ENCODE measurements at regions not wholly inside any gene's neighbourhood (a gene's known extent, or its start where the extent isn't known, plus 50 kb on each side); places are given as distances from the start of the nearest gene placed in this dataset.

DNA sequence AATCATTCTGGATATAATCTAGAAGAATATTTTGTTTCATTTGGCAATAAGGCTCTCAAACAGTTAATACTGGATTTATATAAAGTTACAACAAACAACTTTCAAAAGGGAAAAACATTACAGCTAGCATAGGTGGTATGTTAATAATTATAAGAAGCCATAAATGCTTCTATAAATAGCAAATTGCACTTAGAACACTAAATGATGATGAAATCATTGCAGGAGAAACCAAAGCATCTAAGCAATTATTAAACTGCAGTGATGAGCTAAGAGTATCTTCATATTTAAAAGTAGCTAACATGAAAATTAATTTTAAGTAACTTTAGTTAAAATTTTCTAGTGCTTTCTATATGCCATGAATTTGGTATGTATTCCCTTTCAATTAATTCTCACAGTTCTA lies 189.5 kb downstream of the CENPC start:
- Histone ChIP-seq H3K9ac (ENCODE audit: insufficient read depth, low read depth, low read length) (no peak overlapping the region), H2AFZ (ENCODE audit: low read length) (no peak overlapping the region), H3K36me3 (replicated peaks in 1 of 2; ENCODE audit: control insufficient read depth in 1 of 2, insufficient read depth in 2 of 2, low read length in 2 of 2) (no peaks in the 10 kb centered on the region), H3K4me1 (ENCODE audit: insufficient read depth, low read length) (no peaks in the 10 kb centered on the region), H3K9me3 (ENCODE audit: low read length) (no peaks in the 10 kb centered on the region), H4K20me1 (ENCODE audit: insufficient read depth, low read length) (no peaks in the 10 kb centered on the region), H3K27me3 (ENCODE audit: control insufficient read depth in 1 of 2, insufficient read depth in 2 of 2, low read length in 2 of 2) (no peaks in the 10 kb centered on the region), H3K27ac (ENCODE audit: extremely low read length, insufficient read depth, low read length) (no peak overlapping the region), H3K4me3 (replicated peaks in 1 of 3; ENCODE audit: insufficient read depth in 1 of 3, low read depth in 2 of 3, low read length in 3 of 3) (no peak overlapping the region), H3K4me2 (ENCODE audit: low read depth, low read length) (no peak overlapping the region), H3K79me2 (ENCODE audit: insufficient read depth, low read length) (no peaks in the 10 kb centered on the region)
- TF ChIP-seq KLF16 (CRISPR knock-in tag; IDR thresholded peaks at IDR 0.05) (no peak), ATF7 (IDR thresholded peaks at IDR 0.05) (peak; percentile 20; the same call in 1 of the 2 replicates), ATF7 (CRISPR knock-in tag; IDR thresholded peaks at IDR 0.05) (no peak)
- no peak for ATAC-seq
- no peak for FAIRE-seq
- POLR2A ChIA-PET: no interaction called here
- in situ Hi-C loops (cut with HindIII; ENCODE audit: extremely low pct_ligation_motif_present, low pct_unique_long_range_greater_than_20kb) (no loop called here), intact Hi-C loops (cut with micrococcal nuclease; ENCODE audit: unreplicated experiment) (no loop called here)
- no TSS peak for BruUV-seq (replicated peaks)
- CTCF ChIA-PET (ENCODE audit: low intra/inter-chr PET ratio, low total read pairs): no interaction called here
- no peak for DNase-seq (ENCODE audit: low spot score)

- no peak overlapping the region for H2AFZ ChIP-seq (ENCODE audit: low read length)
- no peaks in the 10 kb centered on the region for H3K9me3 ChIP-seq (ENCODE audit: low read length)
- ATAC-seq (no peak), DNase-seq (ENCODE audit: low spot score) (no peak), FAIRE-seq (no peak)
- intact Hi-C loops (cut with micrococcal nuclease; ENCODE audit: unreplicated experiment): no loop called here
- no peak overlapping the region for H3K27ac ChIP-seq (ENCODE audit: extremely low read length, insufficient read depth, low read length)
- in situ Hi-C loops (cut with HindIII; ENCODE audit: extremely low pct_ligation_motif_present, low pct_unique_long_range_greater_than_20kb): no loop called here
- no peaks in the 10 kb centered on the region for H4K20me1 ChIP-seq (ENCODE audit: insufficient read depth, low read length)
- POLR2A ChIA-PET: no interaction called here
- no peaks in the 10 kb centered on the region for H3K36me3 ChIP-seq (replicated peaks in 1 of 2; ENCODE audit: control insufficient read depth in 1 of 2, insufficient read depth in 2 of 2, low read length in 2 of 2)
- no peaks in the 10 kb centered on the region for H3K4me1 ChIP-seq (ENCODE audit: insufficient read depth, low read length)
- BruUV-seq (replicated peaks): no TSS peak
- CTCF ChIA-PET (ENCODE audit: low intra/inter-chr PET ratio, low total read pairs): no interaction called here
- no peaks in the 10 kb centered on the region for H3K27me3 ChIP-seq (ENCODE audit: control insufficient read depth in 1 of 2, insufficient read depth in 2 of 2, low read length in 2 of 2)
- TF ChIP-seq MAFK (conservative IDR thresholded peaks at IDR 0.05 in 1 of 2, IDR thresholded peaks at IDR 0.05 in 1 of 2; ENCODE audit: low read length in 2 of 2) (peak; percentile 61 to 73; a peak in 3 of 4 replicates), ZNF333 (CRISPR knock-in tag; IDR thresholded peaks at IDR 0.05; ENCODE audit: borderline replicate concordance) (no peak), ZNF484 (CRISPR knock-in tag; IDR thresholded peaks at IDR 0.05; ENCODE audit: borderline replicate concordance, low read depth) (no peak), GPN1 (CRISPR knock-in tag; IDR thresholded peaks at IDR 0.05; ENCODE audit: borderline replicate concordance) (no peak), KAT2B (IDR thresholded peaks at IDR 0.05; ENCODE audit: borderline replicate concordance, low read depth, low read length) (no peak), ZNF382 (CRISPR knock-in tag; IDR thresholded peaks at IDR 0.05; ENCODE audit: borderline replicate concordance) (no peak), MAFF (IDR thresholded peaks at IDR 0.05; ENCODE audit: low read depth, low read length) (peak; percentile 74)
- H3K9ac ChIP-seq (ENCODE audit: insufficient read depth, low read depth, low read length): no peak overlapping the region
- no peaks in the 10 kb centered on the region for H3K79me2 ChIP-seq (ENCODE audit: insufficient read depth, low read length)
- H3K4me2 ChIP-seq (ENCODE audit: low read depth, low read length): no peak overlapping the region
- no peak overlapping the region for H3K4me3 ChIP-seq (replicated peaks in 1 of 3; ENCODE audit: insufficient read depth in 1 of 3, low read depth in 2 of 3, low read length in 3 of 3)
These were observed 198.6 kb downstream of the CENPC start for GRCh38 chr4:67346654-67347053.

All from HepG2 (cell line).